Neutrophil (primary cell): ENCODE measurements at regions not wholly inside any gene's neighbourhood (a gene's known extent, or its start where the extent isn't known, plus 50 kb on each side); places are given as distances from the start of the nearest gene placed in this dataset.

Experiments used
- H3K27ac ChIP-seq: fragments of 200-600 bp; sonication (generic); 2 replicates; pipeline ENCODE4 v1.5.1; 2016; ENCODE audit warnings: mild to moderate bottlenecking, moderate library complexity
- H3K27me3 ChIP-seq: fragments of 200-600 bp; sonication (generic); 2 replicates; pipeline ENCODE4 v1.6.0; 2016; ENCODE audit warnings: mild to moderate bottlenecking
- H3K36me3 ChIP-seq: fragments of 200-600 bp; sonication (generic); 2 replicates; pipeline ENCODE4 v1.5.1; 2017
- H3K4me1 ChIP-seq, 2 experiments: fragments of 200-600 bp in 1 of 2; sonication (generic) in 1 of 2; 1 replicate in 1 of 2; 2 replicates in 1 of 2; pipeline versions ENCODE4 v1.5.1 to v1.6.1; 2013 to 2016; ENCODE audit warnings: low read depth in 1 of 2, low read length in 1 of 2, mild to moderate bottlenecking in 1 of 2, moderate library complexity in 1 of 2; ENCODE audit not compliant: control insufficient read depth in 1 of 2, insufficient read depth in 1 of 2
- H3K4me3 ChIP-seq, 2 experiments: fragments of 200-600 bp in 1 of 2; sonication (generic) in 1 of 2; 1 replicate in 1 of 2; 2 replicates in 1 of 2; pipeline ENCODE4 v1.5.1; 2013 to 2016; ENCODE audit warnings: low read depth in 1 of 2, low read length in 1 of 2, mild to moderate bottlenecking in 1 of 2, moderate library complexity in 1 of 2
- H3K9me3 ChIP-seq: fragments of 200-600 bp; sonication (generic); 2 replicates; pipeline ENCODE4 v1.5.1; 2016
- TF ChIP-seq, protein P1 (sequence below): fragments of 200-600 bp; sonication (generic); IDR thresholded peaks from 2 replicates; pipeline ENCODE4 v1.5.1; 2016; ENCODE audit warnings: antibody characterized with exemption

DNA sequence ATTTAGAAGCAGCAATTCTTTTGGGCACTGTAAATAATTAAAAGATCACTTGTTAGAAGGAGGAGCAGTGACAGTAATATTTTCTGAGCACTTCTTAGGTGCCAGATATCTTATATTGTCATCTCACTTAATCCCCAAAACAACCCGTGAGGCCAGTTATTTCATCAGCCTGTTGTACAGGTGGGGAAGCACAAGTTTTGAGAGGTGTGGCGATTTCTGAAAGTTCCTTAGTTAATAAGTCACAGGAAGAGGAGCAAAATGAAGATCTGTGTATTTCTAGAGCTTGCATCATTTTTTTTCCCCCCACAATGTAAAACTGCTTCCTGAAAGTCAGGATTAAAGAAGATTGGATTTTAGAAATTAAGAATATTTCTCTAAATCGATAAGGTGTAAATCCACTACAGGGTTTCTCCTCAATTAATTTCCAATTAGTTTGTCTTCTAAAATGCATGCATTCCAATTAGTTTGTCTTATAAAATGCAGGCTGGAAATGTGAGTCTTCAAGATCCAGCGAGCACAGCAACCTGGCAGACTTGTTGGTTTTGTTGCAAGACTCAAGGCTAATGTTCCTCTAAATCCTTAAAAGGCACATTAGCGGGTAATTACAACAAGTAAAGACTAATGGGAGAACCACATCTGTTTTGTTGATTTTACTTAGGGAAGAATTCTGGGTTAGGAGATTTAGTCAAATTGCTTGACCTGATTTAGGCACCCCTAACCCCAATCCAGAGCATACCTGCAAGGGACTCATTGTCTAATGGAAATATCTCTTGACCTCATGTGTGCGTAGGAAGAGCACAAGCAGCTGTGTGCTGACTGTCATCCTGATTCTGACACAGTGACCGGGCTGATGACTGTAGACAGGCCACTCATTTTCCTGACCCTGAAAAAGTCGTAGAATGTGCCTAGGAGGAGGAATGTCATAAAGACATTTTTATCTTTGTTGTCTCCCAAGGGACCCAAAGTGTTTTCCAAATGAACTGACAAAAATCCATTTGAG lies 272.0 kb downstream of the BAMBI start:
- H3K4me1 ChIP-seq, result no peaks in the 10 kb centered on the region
- no peaks in the 10 kb centered on the region for H3K36me3 ChIP-seq
- no peak overlapping the region for H3K27ac ChIP-seq
- H3K9me3 ChIP-seq, result no peaks in the 10 kb centered on the region
- no peak overlapping the region for H3K4me3 ChIP-seq
- TF ChIP-seq, protein P1, sequence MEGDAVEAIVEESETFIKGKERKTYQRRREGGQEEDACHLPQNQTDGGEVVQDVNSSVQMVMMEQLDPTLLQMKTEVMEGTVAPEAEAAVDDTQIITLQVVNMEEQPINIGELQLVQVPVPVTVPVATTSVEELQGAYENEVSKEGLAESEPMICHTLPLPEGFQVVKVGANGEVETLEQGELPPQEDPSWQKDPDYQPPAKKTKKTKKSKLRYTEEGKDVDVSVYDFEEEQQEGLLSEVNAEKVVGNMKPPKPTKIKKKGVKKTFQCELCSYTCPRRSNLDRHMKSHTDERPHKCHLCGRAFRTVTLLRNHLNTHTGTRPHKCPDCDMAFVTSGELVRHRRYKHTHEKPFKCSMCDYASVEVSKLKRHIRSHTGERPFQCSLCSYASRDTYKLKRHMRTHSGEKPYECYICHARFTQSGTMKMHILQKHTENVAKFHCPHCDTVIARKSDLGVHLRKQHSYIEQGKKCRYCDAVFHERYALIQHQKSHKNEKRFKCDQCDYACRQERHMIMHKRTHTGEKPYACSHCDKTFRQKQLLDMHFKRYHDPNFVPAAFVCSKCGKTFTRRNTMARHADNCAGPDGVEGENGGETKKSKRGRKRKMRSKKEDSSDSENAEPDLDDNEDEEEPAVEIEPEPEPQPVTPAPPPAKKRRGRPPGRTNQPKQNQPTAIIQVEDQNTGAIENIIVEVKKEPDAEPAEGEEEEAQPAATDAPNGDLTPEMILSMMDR, result no peak
- peaks cover 46% of the 10 kb centered on the region for H3K27me3 ChIP-seq

DNA sequence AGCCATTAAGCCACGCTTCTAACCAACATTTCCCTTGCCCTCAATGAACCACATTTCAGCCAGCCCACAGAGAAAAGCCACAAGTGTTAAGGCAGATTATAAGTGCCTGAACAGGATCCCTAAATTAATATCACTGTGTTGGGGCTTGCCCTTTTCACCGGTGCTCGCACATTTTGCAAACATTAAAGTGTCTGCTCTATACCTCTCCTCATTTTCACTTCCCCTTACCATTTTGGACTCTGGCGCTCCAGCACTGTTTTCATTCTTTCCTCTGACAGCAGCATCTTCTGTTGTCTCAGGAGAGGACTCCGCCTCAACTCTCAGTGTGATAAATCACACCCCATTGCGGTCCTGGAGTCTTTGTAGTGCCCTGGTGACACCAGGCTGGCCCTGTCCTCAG lies 274.2 kb downstream of the BAMBI start:
- Histone ChIP-seq H3K4me1 (no peaks in the 10 kb centered on the region), H3K36me3 (no peaks in the 10 kb centered on the region), H3K27ac (no peak overlapping the region), H3K4me3 (no peak overlapping the region), H3K27me3 (peaks cover 49% of the 10 kb centered on the region), H3K9me3 (no peaks in the 10 kb centered on the region)
- TF ChIP-seq, protein P1, result no peak

DNA sequence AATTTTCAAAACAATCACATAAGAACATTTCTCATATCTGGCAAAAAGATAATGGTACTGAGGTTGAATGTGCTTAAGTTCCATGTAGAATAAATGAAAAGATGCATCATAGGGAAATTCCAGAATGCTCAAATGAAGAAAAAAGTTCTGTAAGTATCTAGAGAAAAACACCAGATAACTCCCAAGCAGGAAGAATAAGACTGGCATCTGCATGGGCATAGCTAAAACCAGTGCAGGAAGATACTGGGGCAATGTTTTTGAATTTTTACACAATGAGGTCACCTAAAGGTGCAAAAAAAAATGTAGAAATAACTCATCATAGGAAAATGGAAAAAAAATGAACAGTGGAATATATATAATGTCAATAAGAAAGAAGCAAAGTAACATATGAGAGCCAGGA lies 275.2 kb downstream of the BAMBI start:
- H3K4me1 ChIP-seq, result no peaks in the 10 kb centered on the region
- H3K27ac ChIP-seq, result no peak overlapping the region
- no peaks in the 10 kb centered on the region for H3K36me3 ChIP-seq
- peaks cover 43% of the 10 kb centered on the region for H3K27me3 ChIP-seq
- H3K9me3 ChIP-seq, result no peaks in the 10 kb centered on the region
- TF ChIP-seq, protein P1, result no peak
- no peak overlapping the region for H3K4me3 ChIP-seq

DNA sequence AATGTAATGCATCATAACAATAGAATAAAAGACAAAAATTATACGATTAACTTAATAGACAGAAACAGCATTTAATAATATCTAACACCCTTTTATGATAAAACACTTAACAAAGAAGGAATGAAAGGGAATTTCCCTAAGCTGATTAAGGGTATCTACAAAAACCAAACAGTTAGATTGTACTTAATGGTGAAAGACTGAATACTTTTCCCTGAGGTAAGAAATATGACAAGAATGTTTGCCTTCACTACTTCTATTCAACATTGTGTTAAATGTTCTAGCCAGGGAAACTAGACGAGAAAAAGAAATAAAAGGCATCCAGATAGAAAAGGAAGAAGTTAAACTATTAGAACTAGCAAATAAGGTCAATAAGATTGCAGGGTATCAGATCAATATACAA lies 276.9 kb downstream of the BAMBI start:
- TF ChIP-seq, protein P1, result no peak

DNA sequence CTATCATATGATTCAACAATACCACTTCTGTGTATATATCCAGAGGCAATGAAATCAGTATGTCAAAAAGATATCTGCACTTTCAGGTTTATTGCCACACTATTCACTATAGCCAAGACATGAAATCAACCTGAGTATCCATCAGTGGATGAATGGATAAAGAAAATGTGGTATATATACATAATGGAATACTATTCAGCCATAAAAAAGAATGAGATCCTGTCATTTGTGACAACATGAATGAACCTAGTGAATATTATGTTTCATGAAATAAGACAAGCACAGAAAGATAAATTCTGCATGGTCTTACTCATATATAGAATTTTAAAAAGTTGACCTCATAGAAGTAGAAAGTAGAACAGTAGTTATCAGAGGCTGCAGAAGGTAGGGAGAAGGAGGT lies 281.1 kb downstream of the BAMBI start:
- Histone ChIP-seq H3K9me3 (no peaks in the 10 kb centered on the region), H3K27ac (no peak overlapping the region), H3K27me3 (peaks cover 13% of the 10 kb centered on the region), H3K36me3 (no peaks in the 10 kb centered on the region), H3K4me3 (no peak overlapping the region), H3K4me1 (no peaks in the 10 kb centered on the region)
- TF ChIP-seq, protein P1, result no peak

More for the DNA sequence above, 276.9 kb downstream of the BAMBI start:
- no peaks in the 10 kb centered on the region for H3K9me3 ChIP-seq
- H3K36me3 ChIP-seq, result no peaks in the 10 kb centered on the region
- H3K4me1 ChIP-seq, result no peaks in the 10 kb centered on the region
- no peak overlapping the region for H3K4me3 ChIP-seq
- H3K27me3 ChIP-seq, result peaks cover 37% of the 10 kb centered on the region
- H3K27ac ChIP-seq, result no peak overlapping the region
